ENCODE measurements at regions not wholly inside any gene's neighbourhood (a gene's known extent, or its start where the extent isn't known, plus 50 kb on each side); places are given as distances from the start of the nearest gene placed in this dataset.

- H3K4me2 ChIP-seq (ENCODE audit: insufficient read depth, insufficient read length, low read length): no peak overlapping the region
- H3K79me1 ChIP-seq (ENCODE audit: insufficient read depth, low read depth, low read length, poor library complexity, severe bottlenecking): no peaks in the 10 kb centered on the region
- no peak overlapping the region for H3K18ac ChIP-seq (ENCODE audit: insufficient read length, low read depth, low read length)
- H4K20me1 ChIP-seq (ENCODE audit: control insufficient read depth, insufficient read depth, insufficient read length): no peaks in the 10 kb centered on the region
- H3K79me2 ChIP-seq (ENCODE audit: insufficient read depth, low read length): no peaks in the 10 kb centered on the region
- H2BK20ac ChIP-seq (ENCODE audit: low read depth, low read length, poor library complexity, severe bottlenecking): no peak overlapping the region
- Mint-ChIP-seq H3K27ac (no peak overlapping the region), H3K4me3 (no peak overlapping the region), H3K36me3 (ENCODE audit: insufficient read depth in 1 of 3, low read depth in 3 of 3) (no peaks in the 10 kb centered on the region), H3K27me3 (ENCODE audit: low read depth) (no peaks in the 10 kb centered on the region), H3K9me3 (no peaks in the 10 kb centered on the region), H3K4me1 (peaks cover 9 to 10% of the 10 kb centered on the region in 2 experiments)
- no CpG with 5 or more reads among the region's 4 CpGs for WGBS (ENCODE audit: extremely low coverage, insufficient read length, low lambda C conversion rate)
- no peak overlapping the region for H2BK15ac ChIP-seq (ENCODE audit: low read depth, low read length)
- H3K27me3 ChIP-seq (ENCODE audit: insufficient read depth, low read length): no peaks in the 10 kb centered on the region; the same call in 1 of the 2 replicates
- H3K14ac ChIP-seq (ENCODE audit: insufficient read depth, low read length): no peak overlapping the region
- H2BK5ac ChIP-seq (ENCODE audit: insufficient read length, low read length): no peak overlapping the region
- no peak overlapping the region for H4K8ac ChIP-seq (replicated peaks; ENCODE audit: insufficient read length, low read depth, low read length)
- no peaks in the 10 kb centered on the region for H3K23me2 ChIP-seq (ENCODE audit: insufficient read length, low read depth, low read length, poor library complexity, severe bottlenecking)
- no peak overlapping the region for H3T11ph ChIP-seq (ENCODE audit: low read length)
- no peak overlapping the region for H3K27ac ChIP-seq (ENCODE audit: insufficient read length, low read depth, low read length)
- no peak for DNase-seq
- H3K9ac ChIP-seq (ENCODE audit: extremely low read depth, insufficient read length, low read length): no peak overlapping the region
- H3K56ac ChIP-seq (ENCODE audit: insufficient read length, low read depth, low read length): no peak overlapping the region
- no peak for TF ChIP-seq CTCF (conservative IDR thresholded peaks at IDR 0.05)
- H2AK5ac ChIP-seq (ENCODE audit: insufficient read length, low read length): no peak overlapping the region
- no peak overlapping the region for H2BK12ac ChIP-seq (ENCODE audit: insufficient read length, low read depth, low read length)
- H3K4me1 ChIP-seq (ENCODE audit: insufficient read depth, low read length): no peaks in the 10 kb centered on the region
- H3K4ac ChIP-seq (ENCODE audit: low read depth, low read length): no peak overlapping the region
- no peak overlapping the region for H2AFZ ChIP-seq (ENCODE audit: low read length)
- H4K91ac ChIP-seq (ENCODE audit: insufficient read length, low read depth, low read length): no peak overlapping the region
- no peak overlapping the region for H2BK120ac ChIP-seq (ENCODE audit: low read depth, low read length, poor library complexity, severe bottlenecking)
- no peak overlapping the region for H4K5ac ChIP-seq (ENCODE audit: insufficient read length, low read depth, low read length)
- no peaks in the 10 kb centered on the region for H3K9me3 ChIP-seq (ENCODE audit: control insufficient read depth, low read depth, low read length)
- no peak overlapping the region for H3K23ac ChIP-seq (ENCODE audit: insufficient read length, low read depth, low read length)
These were observed 120.8 kb downstream of the EDN1 start for GRCh38 chr6:12410946-12411345.

All from H9 (cell line).